ENCODE measurements at regions not wholly inside any gene's neighbourhood (a gene's known extent, or its start where the extent isn't known, plus 50 kb on each side); places are given as distances from the start of the nearest gene placed in this dataset.

GRCh38 chr14:38900887-38901286 is 202.1 kb downstream of the SEC23A start:
- DNase-seq, result no peak

- DNase-seq, result peak; percentile 5
Observed at GRCh38 chr14:38887696-38888095, 215.3 kb downstream of the SEC23A start.

GRCh38 chr14:38884109-38884508 is 218.9 kb downstream of the SEC23A start:
- DNase-seq, result no peak

GRCh38 chr14:38883127-38883526 is 219.9 kb downstream of the SEC23A start:
- DNase-seq, result no peak

GRCh38 chr14:38882533-38882932 is 220.5 kb downstream of the SEC23A start:
- DNase-seq, result no peak

GRCh38 chr14:38880643-38881524 is 222.2 kb downstream of the SEC23A start:
- DNase-seq, result no peak

- no peak for DNase-seq
Observed at GRCh38 chr14:38877744-38878388, 225.2 kb downstream of the SEC23A start.

- DNase-seq, result no peak
Observed at GRCh38 chr14:38874721-38875120, 228.3 kb downstream of the SEC23A start.

GRCh38 chr14:38873941-38874612 is 229.0 kb downstream of the SEC23A start:
- DNase-seq, result no peak

GRCh38 chr14:38870296-38870836 is 232.7 kb downstream of the SEC23A start:
- no peak for DNase-seq

- DNase-seq, result peak; percentile 58
Observed at GRCh38 chr14:38868399-38869290, 234.4 kb downstream of the SEC23A start.

- peak; percentile 86 for DNase-seq
Observed at GRCh38 chr14:38867561-38868150, 235.4 kb downstream of the SEC23A start.

GRCh38 chr14:38866461-38866860 is 236.6 kb downstream of the SEC23A start:
- peak; percentile 61 for DNase-seq

GRCh38 chr14:38862366-38862765 is 240.7 kb downstream of the SEC23A start:
- DNase-seq, result no peak

- DNase-seq, result no peak
Observed at GRCh38 chr14:38860530-38860929, 242.5 kb downstream of the SEC23A start.

GRCh38 chr14:38856798-38857197 is 246.2 kb downstream of the SEC23A start:
- DNase-seq, result no peak

- no peak for DNase-seq
Observed at GRCh38 chr14:38855513-38855912, 247.5 kb downstream of the SEC23A start.

- no peak for DNase-seq
Observed at GRCh38 chr14:38851111-38851510, 251.9 kb downstream of the SEC23A start.

- no peak for DNase-seq
Observed at GRCh38 chr14:38850664-38851063, 252.4 kb downstream of the SEC23A start.

GRCh38 chr14:38848243-38848935 is 254.6 kb downstream of the SEC23A start:
- DNase-seq, result no peak

- DNase-seq, result no peak
Observed at GRCh38 chr14:38847161-38847560, 255.9 kb downstream of the SEC23A start.

All from NCI-H146 (cell line).